ENCODE measurements at regions not wholly inside any gene's neighbourhood (a gene's known extent, or its start where the extent isn't known, plus 50 kb on each side); places are given as distances from the start of the nearest gene placed in this dataset.

DNA sequence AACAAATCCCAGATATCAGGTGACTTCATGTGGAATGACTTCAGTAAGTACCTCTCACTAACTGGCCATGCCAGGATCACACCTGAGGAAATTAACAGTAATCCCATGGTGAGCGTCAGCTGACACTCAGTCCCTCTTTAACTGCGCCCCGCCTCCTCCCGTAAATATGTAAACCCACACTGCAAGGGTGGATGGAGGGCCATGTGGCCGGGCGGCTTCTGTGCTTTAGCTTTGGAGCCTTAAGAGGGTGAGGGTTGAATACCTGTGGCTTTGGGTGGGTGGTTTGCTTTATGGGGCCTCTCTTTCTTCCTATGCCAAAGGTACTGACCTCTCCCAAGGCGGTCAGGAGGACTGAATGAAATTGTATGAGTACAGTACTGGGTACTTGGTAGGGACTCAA is 141.7 kb downstream of the MRM1 start:
- no peak for DNase-seq
- H3K27ac ChIP-seq = no peak overlapping the region
- TF ChIP-seq CTCF (IDR thresholded peaks at IDR 0.05; ENCODE audit: low read depth, low read length, missing control alignments) = no peak
- in situ Hi-C loops (cut with HindIII; ENCODE audit: low pct_ligation_motif_present, low sequenced_read_pairs) = no loop called here
- H3K36me3 ChIP-seq (replicated peaks) = no peaks in the 10 kb centered on the region
- H3K4me3 ChIP-seq (ENCODE audit: low read depth, low read length) = no peak overlapping the region
- no peaks in the 10 kb centered on the region for H3K27me3 ChIP-seq (replicated peaks)

- Histone ChIP-seq H3K36me3 (replicated peaks) (no peaks in the 10 kb centered on the region), H3K4me3 (ENCODE audit: low read depth, low read length) (no peak overlapping the region), H3K27ac (no peak overlapping the region), H3K27me3 (replicated peaks) (peaks cover 3% of the 10 kb centered on the region)
- TF ChIP-seq CTCF (IDR thresholded peaks at IDR 0.05; ENCODE audit: low read depth, low read length, missing control alignments) = no peak
- no peak for DNase-seq
- in situ Hi-C loops (cut with HindIII; ENCODE audit: low pct_ligation_motif_present, low sequenced_read_pairs) = no loop called here
Measured at GRCh38 chr17:36746381-36747053, 145.1 kb downstream of the MRM1 start.

DNA sequence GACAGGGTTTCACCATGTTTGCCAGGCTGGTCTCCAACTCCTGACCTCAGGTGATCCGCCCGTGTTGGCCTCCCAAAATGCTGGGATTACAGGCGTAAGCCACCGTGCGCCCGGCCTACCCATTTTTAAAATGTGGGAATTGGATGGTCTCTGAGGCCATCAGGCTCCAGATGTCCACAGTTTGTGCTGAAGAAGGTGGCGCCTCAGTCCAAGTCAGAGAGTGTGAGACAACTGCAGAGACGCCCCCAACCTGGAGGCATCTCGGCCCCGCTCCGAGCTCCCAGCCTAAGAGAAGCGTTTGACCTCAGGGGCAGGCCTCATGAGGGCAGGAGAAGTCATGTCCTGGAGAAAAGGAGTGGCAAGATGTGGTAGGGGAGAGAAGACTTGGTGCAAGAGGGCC is 146.5 kb downstream of the MRM1 start:
- no peak for DNase-seq
- no peak overlapping the region for H3K27ac ChIP-seq
- peaks cover 3% of the 10 kb centered on the region for H3K27me3 ChIP-seq (replicated peaks)
- no peak overlapping the region for H3K4me3 ChIP-seq (ENCODE audit: low read depth, low read length)
- in situ Hi-C loops (cut with HindIII; ENCODE audit: low pct_ligation_motif_present, low sequenced_read_pairs) = no loop called here
- H3K36me3 ChIP-seq (replicated peaks) = no peaks in the 10 kb centered on the region
- no peak for TF ChIP-seq CTCF (IDR thresholded peaks at IDR 0.05; ENCODE audit: low read depth, low read length, missing control alignments)

DNA sequence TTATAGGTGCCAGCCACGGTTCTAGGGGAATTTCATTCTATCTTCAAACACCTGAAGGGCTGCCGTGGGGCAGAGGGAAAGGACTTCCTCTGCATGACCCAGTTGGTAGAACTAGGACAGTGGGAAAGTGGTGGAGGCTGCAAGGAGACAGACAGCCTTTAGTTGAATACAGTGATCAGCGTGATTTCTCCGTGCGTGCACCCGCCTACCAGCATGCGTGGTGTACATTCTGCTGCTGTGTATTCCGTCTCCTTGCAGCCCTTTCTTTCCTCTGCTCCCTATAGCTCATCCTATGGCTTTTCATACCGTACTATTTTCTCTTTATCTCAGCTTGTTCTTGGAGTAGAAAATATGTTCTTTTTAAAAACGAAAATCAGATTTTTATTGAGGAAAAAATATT is 146.9 kb downstream of the MRM1 start:
- H3K4me3 ChIP-seq (ENCODE audit: low read depth, low read length) = no peak overlapping the region

DNA sequence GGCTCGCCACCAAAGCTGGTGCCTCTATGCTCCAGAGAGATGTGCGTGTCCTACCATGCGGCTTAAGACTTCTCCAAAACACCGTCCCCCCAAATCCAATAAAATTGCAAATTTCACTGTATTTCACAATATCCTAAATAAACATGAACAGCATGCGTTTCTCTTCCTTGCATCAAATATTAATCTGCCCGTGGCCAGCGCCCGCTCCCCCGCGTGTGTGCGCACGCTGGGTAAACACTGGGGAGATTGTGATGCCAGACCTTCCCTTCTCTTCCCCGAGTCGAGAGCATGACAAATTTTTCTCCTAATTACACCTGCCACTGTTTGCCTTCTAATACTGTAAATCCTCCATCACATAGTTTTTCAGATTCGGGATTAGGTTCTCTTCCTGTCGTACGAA is 148.1 kb downstream of the MRM1 start:
- H3K4me3 ChIP-seq (ENCODE audit: low read depth, low read length) = no peak overlapping the region
- no peaks in the 10 kb centered on the region for H3K36me3 ChIP-seq (replicated peaks)
- H3K27me3 ChIP-seq (replicated peaks) = peaks cover 3% of the 10 kb centered on the region
- DNase-seq = no peak
- in situ Hi-C loops (cut with HindIII; ENCODE audit: low pct_ligation_motif_present, low sequenced_read_pairs) = no loop called here
- no peak overlapping the region for H3K27ac ChIP-seq
- TF ChIP-seq CTCF (IDR thresholded peaks at IDR 0.05; ENCODE audit: low read depth, low read length, missing control alignments) = no peak

More for the DNA sequence above, 146.9 kb downstream of the MRM1 start:
- no peak for DNase-seq
- H3K27ac ChIP-seq = no peak overlapping the region
- no peak for TF ChIP-seq CTCF (IDR thresholded peaks at IDR 0.05; ENCODE audit: low read depth, low read length, missing control alignments)
- in situ Hi-C loops (cut with HindIII; ENCODE audit: low pct_ligation_motif_present, low sequenced_read_pairs) = no loop called here
- peaks cover 3% of the 10 kb centered on the region for H3K27me3 ChIP-seq (replicated peaks)
- H3K36me3 ChIP-seq (replicated peaks) = no peaks in the 10 kb centered on the region

DNA sequence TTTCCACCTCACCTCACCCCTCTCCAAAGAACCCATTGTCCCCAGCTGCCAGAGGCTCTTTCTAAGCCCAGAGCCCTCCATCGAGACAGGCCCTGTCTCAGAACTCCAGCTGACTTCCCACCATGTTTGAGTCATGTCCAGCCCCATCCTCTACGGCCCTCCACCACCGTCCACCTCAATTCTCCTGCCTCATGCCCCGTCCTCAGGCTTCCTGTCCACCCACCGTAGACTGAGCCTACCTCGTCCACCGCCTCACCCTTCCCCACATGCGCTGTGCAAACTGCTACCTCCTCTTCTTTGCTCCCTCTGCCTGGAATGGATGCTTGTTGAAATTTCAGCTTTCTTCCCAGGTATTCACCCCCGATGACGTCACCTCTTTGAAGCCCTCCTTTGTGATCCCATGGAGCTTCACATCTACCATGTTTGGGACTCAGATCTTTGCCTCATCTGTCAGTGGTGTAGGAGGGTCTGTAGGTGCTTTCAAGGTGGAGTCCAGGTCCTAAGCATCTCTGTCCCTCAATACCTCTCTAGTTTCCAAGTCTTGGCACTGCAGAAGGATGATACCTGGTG is 149.0 kb downstream of the MRM1 start:
- Histone ChIP-seq H3K27ac (no peak overlapping the region), H3K27me3 (replicated peaks) (peaks cover 3% of the 10 kb centered on the region)
- in situ Hi-C loops (cut with HindIII; ENCODE audit: low pct_ligation_motif_present, low sequenced_read_pairs) = no loop called here

More for the DNA sequence above, 149.0 kb downstream of the MRM1 start:
- Histone ChIP-seq H3K36me3 (replicated peaks) (no peaks in the 10 kb centered on the region), H3K4me3 (ENCODE audit: low read depth, low read length) (no peak overlapping the region)
- no peak for TF ChIP-seq CTCF (IDR thresholded peaks at IDR 0.05; ENCODE audit: low read depth, low read length, missing control alignments)
- no peak for DNase-seq
